ENCODE measurements at regions not wholly inside any gene's neighbourhood (a gene's known extent, or its start where the extent isn't known, plus 50 kb on each side); places are given as distances from the start of the nearest gene placed in this dataset.
"Not testable (repeated sequence)": the region's sequence is repeated elsewhere in the genome, so short reads cannot be mapped to it uniquely, and the experiment has no call there.

DNA sequence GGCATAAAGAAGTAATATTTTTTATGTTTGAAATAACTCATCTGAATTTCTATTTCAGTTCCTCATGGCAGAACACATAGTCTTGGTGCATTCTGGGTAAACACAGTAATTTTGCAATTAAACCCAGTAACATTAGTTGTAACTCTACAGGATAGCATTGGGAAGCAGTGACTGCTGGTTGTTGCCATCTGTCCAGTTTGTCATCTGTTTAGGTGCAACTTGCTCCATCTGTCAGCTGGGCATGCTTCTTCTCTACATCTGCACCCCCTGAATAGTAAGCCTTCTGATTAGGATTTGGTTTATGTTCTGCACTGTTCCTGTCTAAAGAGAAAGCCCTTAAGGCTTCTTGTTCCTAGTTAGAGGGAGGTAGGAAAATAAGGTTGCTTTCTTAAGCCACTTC lies 63.5 kb upstream of the CSNK1A1L start:
- Mint-ChIP-seq H3K4me1 (no peaks in the 10 kb centered on the region), H3K4me3 (no peak overlapping the region), H3K27ac (no peak overlapping the region), H3K36me3 (no peaks in the 10 kb centered on the region), H3K27me3 (peaks cover 0 to 14% (median 0%) of the 10 kb centered on the region in 5 donors), H3K9me3 (peaks cover 0 to 4% (median 0%) of the 10 kb centered on the region in 11 donors)
- Histone ChIP-seq H3K36me3 (ENCODE audit: control insufficient read depth in 2 of 3, insufficient read depth in 3 of 3, low read length in 3 of 3) (no peaks in the 10 kb centered on the region), H3K4me1 (ENCODE audit: control insufficient read depth in 2 of 2, insufficient read depth in 2 of 2, low read length in 2 of 2) (no peaks in the 10 kb centered on the region), H3K9me3 (ENCODE audit: control insufficient read depth in 2 of 3, low read length in 3 of 3) (no peaks in the 10 kb centered on the region), H3K27ac (ENCODE audit: low read depth, low read length) (no peak overlapping the region), H3K27me3 (ENCODE audit: control insufficient read depth in 2 of 2, insufficient read depth in 2 of 2, low read length in 2 of 2) (no peaks in the 10 kb centered on the region), H3K4me3 (ENCODE audit: low read length) (no peak overlapping the region)
- ChIA-PET CTCF (no interaction called here), POLR2A (no interaction called here)
- ATAC-seq (no peak), DNase-seq (no peak)
- intact Hi-C loops (cut with micrococcal nuclease) = no loop called here

DNA sequence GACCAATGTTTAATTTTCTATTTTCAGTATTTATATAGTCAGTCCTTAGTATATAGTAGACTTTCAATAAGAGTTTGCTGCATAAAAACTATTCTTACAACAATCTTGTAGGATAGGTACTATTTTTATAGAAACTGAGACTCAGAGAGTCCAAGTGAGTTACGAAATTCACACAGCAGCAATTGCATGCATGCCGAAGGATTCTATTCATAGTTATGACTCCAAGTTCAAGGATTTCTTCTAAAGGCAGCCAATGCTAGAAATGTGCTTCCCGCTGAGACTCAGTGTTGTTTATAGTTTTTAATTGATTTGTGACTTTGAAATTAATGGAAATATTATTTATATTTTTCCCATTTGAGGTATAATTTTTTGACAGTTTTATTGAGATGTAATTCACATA lies 62.7 kb upstream of the CSNK1A1L start:
- Histone ChIP-seq H3K27ac (ENCODE audit: low read depth, low read length) (no peak overlapping the region), H3K4me1 (ENCODE audit: control insufficient read depth in 2 of 2, insufficient read depth in 2 of 2, low read length in 2 of 2) (no peaks in the 10 kb centered on the region), H3K27me3 (ENCODE audit: control insufficient read depth in 2 of 2, insufficient read depth in 2 of 2, low read length in 2 of 2) (no peaks in the 10 kb centered on the region), H3K9me3 (ENCODE audit: control insufficient read depth in 2 of 3, low read length in 3 of 3) (no peaks in the 10 kb centered on the region), H3K4me3 (ENCODE audit: low read length) (no peak overlapping the region), H3K36me3 (ENCODE audit: control insufficient read depth in 2 of 3, insufficient read depth in 3 of 3, low read length in 3 of 3) (no peaks in the 10 kb centered on the region)
- Mint-ChIP-seq H3K9me3 (peaks cover 0 to 4% (median 0%) of the 10 kb centered on the region in 11 donors), H3K4me1 (no peaks in the 10 kb centered on the region), H3K27me3 (peaks cover 0 to 8% (median 0%) of the 10 kb centered on the region in 5 donors), H3K36me3 (no peaks in the 10 kb centered on the region), H3K27ac (no peak overlapping the region), H3K4me3 (no peak overlapping the region)
- POLR2A ChIA-PET = no interaction called here
- CTCF ChIA-PET = no interaction called here
- no peak for ATAC-seq
- intact Hi-C loops (cut with micrococcal nuclease) = no loop called here
- DNase-seq = no peak

DNA sequence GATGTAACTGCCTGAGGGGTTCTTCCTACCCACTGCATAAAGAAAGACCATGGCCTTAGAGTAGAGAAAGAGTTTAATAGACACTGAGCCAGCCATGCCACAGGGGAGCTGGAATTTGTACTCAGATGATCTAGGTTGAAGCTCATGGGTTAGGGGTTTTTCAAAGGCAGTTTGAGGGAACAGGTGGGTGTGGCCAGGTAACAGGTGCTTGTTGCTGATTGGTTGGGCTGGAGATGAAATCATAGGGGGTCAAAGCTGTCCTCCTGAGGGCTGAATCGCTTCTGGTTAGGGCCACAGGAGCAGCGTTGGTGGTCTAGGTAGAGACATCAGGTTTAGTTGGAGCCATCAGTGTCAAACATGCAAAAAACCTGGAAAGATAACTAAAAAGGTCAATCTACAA lies 59.2 kb upstream of the CSNK1A1L start:
- ChIA-PET POLR2A (no interaction called here), CTCF (no interaction called here)
- Histone ChIP-seq H3K4me3 (ENCODE audit: low read length) (no peak overlapping the region), H3K9me3 (ENCODE audit: control insufficient read depth in 2 of 3, low read length in 3 of 3) (peaks cover 0 to 8% (median 0%) of the 10 kb centered on the region in 3 experiments), H3K27ac (ENCODE audit: low read depth, low read length) (no peak overlapping the region), H3K27me3 (ENCODE audit: control insufficient read depth in 2 of 2, insufficient read depth in 2 of 2, low read length in 2 of 2) (no peaks in the 10 kb centered on the region), H3K36me3 (ENCODE audit: control insufficient read depth in 2 of 3, insufficient read depth in 3 of 3, low read length in 3 of 3) (no peaks in the 10 kb centered on the region), H3K4me1 (ENCODE audit: control insufficient read depth in 2 of 2, insufficient read depth in 2 of 2, low read length in 2 of 2) (no peaks in the 10 kb centered on the region)
- Mint-ChIP-seq H3K27ac (no peak overlapping the region), H3K9me3 (peaks cover 3 to 38% (median 21%) of the 10 kb centered on the region in 11 donors), H3K4me3 (no peak overlapping the region), H3K4me1 (no peaks in the 10 kb centered on the region), H3K27me3 (peaks cover 0 to 14% (median 0%) of the 10 kb centered on the region in 5 donors), H3K36me3 (no peaks in the 10 kb centered on the region)
- intact Hi-C loops (cut with micrococcal nuclease) = no loop called here
- DNase-seq (no peak), ATAC-seq (no peak)

DNA sequence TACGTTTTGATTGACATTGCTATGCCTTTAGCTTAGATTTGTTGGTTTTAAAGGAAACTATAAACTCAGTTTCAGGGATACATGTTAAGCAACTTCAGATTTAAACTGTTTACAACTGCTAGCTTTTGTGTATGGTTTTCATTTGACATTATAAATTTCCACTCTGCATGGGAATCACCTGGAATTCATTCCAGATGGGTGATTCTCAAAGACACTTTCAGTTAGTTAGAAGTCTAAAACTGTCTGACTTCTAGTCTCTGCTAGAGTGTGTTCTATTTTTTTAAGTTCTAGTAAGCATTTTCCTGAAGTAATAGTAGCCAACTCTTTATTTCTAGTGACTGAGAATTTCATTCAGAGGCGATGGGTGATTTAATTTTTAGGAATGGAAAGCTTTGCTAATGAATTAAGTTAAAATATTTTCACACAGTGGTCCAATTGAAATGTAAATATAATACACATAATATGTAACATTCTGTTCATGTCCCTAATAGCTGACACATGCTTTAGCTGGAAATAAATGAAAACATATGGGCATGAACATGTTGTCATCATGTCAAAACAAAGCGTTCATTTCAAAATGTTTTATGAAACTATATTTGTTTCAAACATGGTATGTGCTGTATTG lies 58.3 kb upstream of the CSNK1A1L start:
- no peaks in the 10 kb centered on the region for H3K27me3 ChIP-seq (ENCODE audit: control insufficient read depth in 2 of 2, insufficient read depth in 2 of 2, low read length in 2 of 2)
- H3K4me1 Mint-ChIP-seq = no peaks in the 10 kb centered on the region

DNA sequence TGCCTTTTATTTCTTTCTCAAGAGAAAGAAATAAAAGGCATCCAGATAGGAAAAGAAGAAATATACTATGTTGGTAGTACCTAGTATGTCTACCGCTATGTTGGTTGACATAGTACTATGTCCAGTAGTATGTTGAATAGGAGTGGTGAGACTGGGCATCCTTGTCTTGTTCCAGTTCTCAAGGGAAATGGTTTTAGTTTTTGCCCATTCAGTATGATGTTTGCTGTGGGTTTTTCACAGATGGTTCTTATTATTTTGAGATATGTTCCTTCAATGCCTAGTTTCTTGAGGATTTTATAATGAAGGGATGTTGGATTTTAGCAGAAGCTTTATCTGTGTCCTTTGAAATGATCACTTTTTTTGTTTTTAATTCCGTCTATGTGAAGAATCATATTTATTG lies 53.0 kb upstream of the CSNK1A1L start:
- POLR2A ChIA-PET = no interaction called here
- H3K9me3 Mint-ChIP-seq = peaks cover 5 to 46% (median 21%) of the 10 kb centered on the region in 11 donors

More for the DNA sequence above, 58.3 kb upstream of the CSNK1A1L start:
- Mint-ChIP-seq H3K9me3 (peaks cover 3 to 41% (median 22%) of the 10 kb centered on the region in 11 donors), H3K36me3 (no peaks in the 10 kb centered on the region), H3K27ac (no peak overlapping the region), H3K4me3 (no peak overlapping the region), H3K27me3 (peaks cover 0 to 14% (median 0%) of the 10 kb centered on the region in 5 donors)
- ATAC-seq (no peak), DNase-seq (no peak)
- no peak overlapping the region for H3K27ac ChIP-seq (ENCODE audit: low read depth, low read length)
- CTCF ChIA-PET = no interaction called here
- no peak overlapping the region for H3K4me3 ChIP-seq (ENCODE audit: low read length)
- no peaks in the 10 kb centered on the region for H3K4me1 ChIP-seq (ENCODE audit: control insufficient read depth in 2 of 2, insufficient read depth in 2 of 2, low read length in 2 of 2)
- POLR2A ChIA-PET = no interaction called here
- H3K9me3 ChIP-seq (ENCODE audit: control insufficient read depth in 2 of 3, low read length in 3 of 3) = peaks cover 0 to 9% (median 0%) of the 10 kb centered on the region in 3 experiments
- intact Hi-C loops (cut with micrococcal nuclease) = no loop called here
- no peaks in the 10 kb centered on the region for H3K36me3 ChIP-seq (ENCODE audit: control insufficient read depth in 2 of 3, insufficient read depth in 3 of 3, low read length in 3 of 3)

DNA sequence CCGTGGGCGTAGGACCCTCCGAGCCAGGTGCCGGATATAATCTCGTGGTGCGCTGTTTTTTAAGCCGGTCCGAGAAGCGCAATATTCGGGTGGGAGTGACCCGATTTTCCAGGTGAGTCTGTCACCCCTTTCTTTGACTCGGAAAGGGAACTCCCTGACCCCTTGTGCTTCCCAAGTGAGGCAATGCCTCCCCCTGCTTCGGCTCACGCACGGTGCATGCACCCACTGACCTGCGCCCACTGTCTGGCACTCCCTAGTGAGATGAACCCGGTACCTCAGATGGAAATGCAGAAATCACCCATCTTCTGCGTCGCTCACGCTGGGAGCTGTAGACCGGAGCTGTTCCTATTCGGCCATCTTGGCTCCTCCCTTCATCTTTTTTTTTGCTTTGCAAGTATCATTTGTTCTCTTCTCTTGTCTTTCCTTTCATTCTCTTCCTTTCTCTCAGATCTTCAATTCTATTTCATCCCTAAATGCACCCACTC lies 50.2 kb upstream of the CSNK1A1L start:
- H3K4me3 Mint-ChIP-seq; DNase-seq; H3K36me3 ChIP-seq (ENCODE audit: control insufficient read depth in 2 of 3, insufficient read depth in 3 of 3, low read length in 3 of 3); H3K27me3 ChIP-seq (ENCODE audit: control insufficient read depth in 2 of 2, insufficient read depth in 2 of 2, low read length in 2 of 2); CTCF ChIA-PET; POLR2A ChIA-PET; ATAC-seq; H3K27ac Mint-ChIP-seq; H3K4me1 Mint-ChIP-seq; H3K4me1 ChIP-seq (ENCODE audit: control insufficient read depth in 2 of 2, insufficient read depth in 2 of 2, low read length in 2 of 2); H3K27ac ChIP-seq (ENCODE audit: low read depth, low read length); intact Hi-C loops (cut with micrococcal nuclease); H3K4me3 ChIP-seq (ENCODE audit: low read length); H3K36me3 Mint-ChIP-seq; H3K9me3 ChIP-seq (ENCODE audit: control insufficient read depth in 2 of 3, low read length in 3 of 3): not testable (repeated sequence)
- Mint-ChIP-seq H3K27me3 (peaks cover 0 to 15% (median 6%) of the 10 kb centered on the region in 5 donors), H3K9me3 (peaks cover 4 to 28% (median 12%) of the 10 kb centered on the region in 11 donors)

More for the DNA sequence above, 53.0 kb upstream of the CSNK1A1L start:
- H3K4me3 ChIP-seq (ENCODE audit: low read length) = no peak overlapping the region
- H3K4me1 ChIP-seq (ENCODE audit: control insufficient read depth in 2 of 2, insufficient read depth in 2 of 2, low read length in 2 of 2) = no peaks in the 10 kb centered on the region
- CTCF ChIA-PET = no interaction called here
- ATAC-seq = no peak
- H3K27ac Mint-ChIP-seq = no peak overlapping the region
- intact Hi-C loops (cut with micrococcal nuclease) = no loop called here
- no peaks in the 10 kb centered on the region for H3K27me3 ChIP-seq (ENCODE audit: control insufficient read depth in 2 of 2, insufficient read depth in 2 of 2, low read length in 2 of 2)
- peaks cover 0 to 5% (median 1%) of the 10 kb centered on the region in 5 donors for H3K36me3 Mint-ChIP-seq
- peaks cover 0 to 9% (median 0%) of the 10 kb centered on the region in 3 experiments for H3K9me3 ChIP-seq (ENCODE audit: control insufficient read depth in 2 of 3, low read length in 3 of 3)
- no peak for DNase-seq
- peaks cover 0 to 15% (median 6%) of the 10 kb centered on the region in 5 donors for H3K27me3 Mint-ChIP-seq
- no peak overlapping the region for H3K27ac ChIP-seq (ENCODE audit: low read depth, low read length)
- H3K4me3 Mint-ChIP-seq = no peak overlapping the region
- H3K36me3 ChIP-seq (ENCODE audit: control insufficient read depth in 2 of 3, insufficient read depth in 3 of 3, low read length in 3 of 3) = no peaks in the 10 kb centered on the region
- H3K4me1 Mint-ChIP-seq = peaks cover 0 to 4% (median 0%) of the 10 kb centered on the region in 7 donors

All from naive thymus-derived CD4-positive, alpha-beta T cell (primary cell).